DND-41 (cell line): ENCODE measurements at regions not wholly inside any gene's neighbourhood (a gene's known extent, or its start where the extent isn't known, plus 50 kb on each side); places are given as distances from the start of the nearest gene placed in this dataset.
"Not testable (repeated sequence)": the region's sequence is repeated elsewhere in the genome, so short reads cannot be mapped to it uniquely, and the experiment has no call there.

ENCODE experiments used
- ATAC-seq: fragments of 200-7000 bp; cut with Tn5 transposase; 3 replicates; pipeline ENCODE4 v1.9.1; 2021; ENCODE audit warnings: low read depth; ENCODE audit not compliant: insufficient read depth
- DNase-seq: peaks from one replicate; pipeline ENCODE4 v3.0.0-alpha.2; 2020
- H2AFZ ChIP-seq: 2 replicates; pipeline ENCODE4 v1.6.0; 2012; ENCODE audit warnings: low read depth, low read length
- H3K27ac ChIP-seq: 2 replicates; pipeline ENCODE4 v1.5.1; 2012; ENCODE audit warnings: low read length, inconsistent platforms
- H3K27me3 ChIP-seq: fragments of 200-600 bp; sonication (generic); 2 replicates; pipeline ENCODE4 v1.6.0; 2012; ENCODE audit warnings: low read length, mild to moderate bottlenecking, inconsistent platforms; ENCODE audit not compliant: insufficient read depth, poor library complexity
- H3K36me3 ChIP-seq: 2 replicates; pipeline ENCODE4 v1.5.1; 2012; ENCODE audit warnings: low read length, inconsistent platforms; ENCODE audit not compliant: insufficient read depth
- H3K4me1 ChIP-seq: 2 replicates; pipeline ENCODE4 v1.5.1; 2012; ENCODE audit warnings: mild to moderate bottlenecking, low read length; ENCODE audit not compliant: insufficient read depth
- H3K4me2 ChIP-seq: 2 replicates; pipeline ENCODE4 v1.6.0; 2012; ENCODE audit warnings: mild to moderate bottlenecking, moderate library complexity, low read length, inconsistent platforms; ENCODE audit not compliant: insufficient read depth
- H3K4me3 ChIP-seq, 2 experiments: fragments of 200-600 bp in 1 of 2; shearing (Covaris generic) in 1 of 2; 2 replicates each; pipeline ENCODE4 v1.5.1; 2012 to 2016; ENCODE audit warnings: inconsistent platforms in 2 of 2, low read length in 2 of 2, mild to moderate bottlenecking in 2 of 2, low read depth in 1 of 2, moderate library complexity in 1 of 2
- H3K79me2 ChIP-seq: 2 replicates; pipeline ENCODE4 v1.6.0; 2012; ENCODE audit warnings: low read length, inconsistent platforms; ENCODE audit not compliant: insufficient read depth
- H3K9ac ChIP-seq: 2 replicates; pipeline ENCODE4 v1.6.0; 2012; ENCODE audit warnings: low read depth, mild to moderate bottlenecking, inconsistent platforms, low read length, moderate library complexity
- H3K9me3 ChIP-seq: 2 replicates; pipeline ENCODE4 v1.5.1; 2012; ENCODE audit warnings: low read length, moderate library complexity, mild to moderate bottlenecking, inconsistent platforms; ENCODE audit not compliant: insufficient read depth, severe bottlenecking
- H4K20me1 ChIP-seq: 2 replicates; pipeline ENCODE4 v1.6.0; 2012; ENCODE audit warnings: low read length; ENCODE audit not compliant: insufficient read depth
- CTCF ChIP-seq: IDR thresholded peaks from 2 replicates; pipeline ENCODE4 v1.5.1; 2012; ENCODE audit warnings: borderline replicate concordance, low read length, moderate library complexity, mild to moderate bottlenecking; ENCODE audit not compliant: poor library complexity, severe bottlenecking; ENCODE audit errors: extremely low read depth
- EZH2 ChIP-seq: IDR thresholded peaks from 3 replicates; pipeline ENCODE4 v1.6.1; 2012; ENCODE audit warnings: borderline replicate concordance, low read depth, mild to moderate bottlenecking, moderate library complexity, low read length, inconsistent platforms; ENCODE audit not compliant: severe bottlenecking

GRCh38 chr5:15365070-15365469, 134.9 kb upstream of the FBXL7 start:
- no peaks in the 10 kb centered on the region for H3K9me3 ChIP-seq
- ATAC-seq (no peak), DNase-seq (no peak)
- no peak overlapping the region for H3K4me2 ChIP-seq
- no peak overlapping the region for H3K4me3 ChIP-seq
- no peaks in the 10 kb centered on the region for H3K79me2 ChIP-seq
- no peaks in the 10 kb centered on the region for H4K20me1 ChIP-seq
- no peaks in the 10 kb centered on the region for H3K36me3 ChIP-seq
- H3K4me1 ChIP-seq, result no peaks in the 10 kb centered on the region
- H3K9ac ChIP-seq, result no peak overlapping the region
- H2AFZ ChIP-seq, result no peak overlapping the region
- no peak overlapping the region for H3K27ac ChIP-seq
- no peaks in the 10 kb centered on the region for H3K27me3 ChIP-seq
- TF ChIP-seq CTCF, result no peak
- TF ChIP-seq EZH2, result no peak

- ATAC-seq (no peak), DNase-seq (no peak)
- no peaks in the 10 kb centered on the region for H3K79me2 ChIP-seq
- no peak overlapping the region for H3K9ac ChIP-seq
- H3K4me3 ChIP-seq, result no peak overlapping the region
- H3K4me2 ChIP-seq, result no peak overlapping the region
- H3K9me3 ChIP-seq, result no peaks in the 10 kb centered on the region
- H4K20me1 ChIP-seq, result no peaks in the 10 kb centered on the region
- no peak overlapping the region for H3K27ac ChIP-seq
- H3K4me1 ChIP-seq, result no peaks in the 10 kb centered on the region
- no peak for TF ChIP-seq EZH2
- no peak for TF ChIP-seq CTCF
- no peaks in the 10 kb centered on the region for H3K36me3 ChIP-seq
- H3K27me3 ChIP-seq, result no peaks in the 10 kb centered on the region
- H2AFZ ChIP-seq, result no peak overlapping the region
These were observed 136.4 kb upstream of the FBXL7 start for GRCh38 chr5:15363601-15364000.

- not testable (repeated sequence) for H3K79me2 ChIP-seq, H2AFZ ChIP-seq, H3K4me3 ChIP-seq, H3K4me2 ChIP-seq, H3K4me1 ChIP-seq, H3K27ac ChIP-seq, H3K27me3 ChIP-seq, H3K9me3 ChIP-seq, ATAC-seq, H4K20me1 ChIP-seq, H3K9ac ChIP-seq, H3K36me3 ChIP-seq, DNase-seq
These were observed 142.9 kb upstream of the FBXL7 start for GRCh38 chr5:15357092-15357453.

GRCh38 chr5:15356308-15357091, 143.5 kb upstream of the FBXL7 start:
- not testable (repeated sequence) for H3K9me3 ChIP-seq, DNase-seq, H3K4me3 ChIP-seq, H3K9ac ChIP-seq, H3K36me3 ChIP-seq, H3K27ac ChIP-seq, H3K4me1 ChIP-seq, H2AFZ ChIP-seq, H3K4me2 ChIP-seq, H3K27me3 ChIP-seq, H3K79me2 ChIP-seq, ATAC-seq, H4K20me1 ChIP-seq
